ENCODE measurements at regions not wholly inside any gene's neighbourhood (a gene's known extent, or its start where the extent isn't known, plus 50 kb on each side); places are given as distances from the start of the nearest gene placed in this dataset.

- TF ChIP-seq USF2 (IDR thresholded peaks at IDR 0.05; ENCODE audit: low read length), result no peak
- TF ChIP-seq CTCF (IDR thresholded peaks at IDR 0.05; ENCODE audit: control extremely low read depth in 1 of 3, insufficient read depth in 1 of 3, low read depth in 1 of 3, low read length in 3 of 3), result no peak
- TF ChIP-seq SAP30 (IDR thresholded peaks at IDR 0.05; ENCODE audit: insufficient read depth, insufficient replicate concordance, low read length), result no peak
Measured at GRCh38 chr3:88947013-88947412, 160.4 kb upstream of the EPHA3 start (continued).

Data from H1 (cell line).